ENCODE measurements at regions not wholly inside any gene's neighbourhood (a gene's known extent, or its start where the extent isn't known, plus 50 kb on each side); places are given as distances from the start of the nearest gene placed in this dataset.

DNA sequence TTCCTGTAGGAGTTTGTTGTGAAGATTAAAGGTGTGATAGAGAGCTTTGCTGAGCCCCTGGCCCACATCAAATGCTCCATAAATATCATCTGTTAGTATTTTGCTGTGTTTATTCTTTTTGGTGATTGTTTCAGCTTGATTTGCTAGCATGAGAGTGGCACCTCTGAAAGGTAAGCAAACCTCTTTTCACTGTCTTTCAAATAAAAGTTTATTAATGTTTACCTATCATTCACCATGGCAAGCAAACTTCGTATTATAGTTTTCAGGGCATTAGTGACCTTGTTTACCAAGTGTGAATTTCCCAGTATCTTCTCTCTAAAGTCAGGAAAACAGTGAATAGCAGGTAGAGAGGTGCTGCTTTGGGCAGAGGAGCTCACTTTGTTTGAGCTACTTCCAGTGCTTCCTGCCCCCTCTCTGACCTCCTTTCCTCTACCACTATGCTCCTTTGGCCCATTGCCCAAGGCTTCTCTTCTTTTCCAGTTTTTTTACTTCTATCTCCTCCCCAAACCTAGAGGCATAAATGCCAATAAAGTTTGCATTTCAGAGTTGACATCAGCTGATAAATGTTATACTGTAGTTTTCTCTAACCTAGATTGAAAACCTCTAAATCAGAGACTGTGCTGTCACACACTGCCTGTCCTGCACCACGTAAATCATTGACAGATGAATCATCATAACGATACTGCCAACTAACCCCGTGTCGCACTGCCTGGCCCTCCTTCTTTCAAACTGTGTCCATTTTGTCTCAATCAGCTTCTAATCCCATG, 569.0 kb downstream of the TUSC7 start:
- H3K36me3 ChIP-seq = no peaks in the 10 kb centered on the region
- H3K27ac ChIP-seq = no peak overlapping the region
- TF ChIP-seq, protein P1, sequence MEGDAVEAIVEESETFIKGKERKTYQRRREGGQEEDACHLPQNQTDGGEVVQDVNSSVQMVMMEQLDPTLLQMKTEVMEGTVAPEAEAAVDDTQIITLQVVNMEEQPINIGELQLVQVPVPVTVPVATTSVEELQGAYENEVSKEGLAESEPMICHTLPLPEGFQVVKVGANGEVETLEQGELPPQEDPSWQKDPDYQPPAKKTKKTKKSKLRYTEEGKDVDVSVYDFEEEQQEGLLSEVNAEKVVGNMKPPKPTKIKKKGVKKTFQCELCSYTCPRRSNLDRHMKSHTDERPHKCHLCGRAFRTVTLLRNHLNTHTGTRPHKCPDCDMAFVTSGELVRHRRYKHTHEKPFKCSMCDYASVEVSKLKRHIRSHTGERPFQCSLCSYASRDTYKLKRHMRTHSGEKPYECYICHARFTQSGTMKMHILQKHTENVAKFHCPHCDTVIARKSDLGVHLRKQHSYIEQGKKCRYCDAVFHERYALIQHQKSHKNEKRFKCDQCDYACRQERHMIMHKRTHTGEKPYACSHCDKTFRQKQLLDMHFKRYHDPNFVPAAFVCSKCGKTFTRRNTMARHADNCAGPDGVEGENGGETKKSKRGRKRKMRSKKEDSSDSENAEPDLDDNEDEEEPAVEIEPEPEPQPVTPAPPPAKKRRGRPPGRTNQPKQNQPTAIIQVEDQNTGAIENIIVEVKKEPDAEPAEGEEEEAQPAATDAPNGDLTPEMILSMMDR (IDR thresholded peaks at IDR 0.05) = no peak
- intact Hi-C loops (cut with DNase I) = no loop called here
- H3K4me3 ChIP-seq = no peak overlapping the region
- no peak for DNase-seq
- no peaks in the 10 kb centered on the region for H3K4me1 ChIP-seq
- no peaks in the 10 kb centered on the region for H3K9me3 ChIP-seq
- peak; percentile 82 for ATAC-seq
- H3K27me3 ChIP-seq = no peaks in the 10 kb centered on the region

DNA sequence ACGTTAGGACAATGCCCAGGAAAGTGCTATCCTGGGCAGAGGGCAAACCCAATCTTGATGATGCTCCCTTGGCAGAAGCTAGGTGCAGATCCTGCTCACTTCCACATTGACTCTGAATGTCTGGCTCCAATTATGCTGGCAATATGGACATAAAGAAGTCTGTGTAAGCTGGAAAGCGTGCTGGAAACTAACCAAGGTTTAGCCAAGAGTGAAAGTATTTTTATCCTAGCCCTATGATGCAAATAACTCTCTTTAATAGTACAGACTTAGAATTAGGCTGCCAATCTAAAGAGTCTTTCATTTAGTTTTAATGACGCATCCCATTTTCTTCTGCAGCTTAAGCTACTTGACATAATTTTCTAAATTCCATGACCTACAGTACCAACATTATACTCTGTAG, 571.8 kb downstream of the TUSC7 start:
- intact Hi-C loops (cut with DNase I) = no loop called here
- ATAC-seq = no peak
- no peaks in the 10 kb centered on the region for H3K9me3 ChIP-seq
- H3K4me3 ChIP-seq = no peak overlapping the region
- H3K27ac ChIP-seq = no peak overlapping the region
- no peaks in the 10 kb centered on the region for H3K36me3 ChIP-seq
- DNase-seq = no peak
- TF ChIP-seq, protein P1 (IDR thresholded peaks at IDR 0.05) = no peak
- no peaks in the 10 kb centered on the region for H3K27me3 ChIP-seq
- no peaks in the 10 kb centered on the region for H3K4me1 ChIP-seq

DNA sequence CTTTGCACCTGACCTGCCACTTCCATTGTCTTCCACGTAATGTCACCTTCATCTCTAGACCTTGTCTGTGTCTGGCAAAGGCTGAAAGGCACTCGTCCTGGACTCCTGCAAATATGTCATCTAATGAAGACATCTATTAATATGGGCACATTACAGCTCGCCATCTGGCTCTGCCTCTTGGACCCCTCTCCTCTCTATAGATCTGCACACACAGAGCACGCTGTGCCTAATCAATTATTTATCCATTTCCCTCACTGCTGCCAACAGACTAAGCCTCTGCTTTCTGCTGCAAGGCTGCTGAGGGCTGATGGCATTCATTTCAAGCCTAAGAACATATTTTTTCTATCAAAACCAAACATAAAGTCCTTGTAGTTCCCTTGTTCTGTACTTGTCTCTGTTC, 573.0 kb downstream of the TUSC7 start:
- no peak overlapping the region for H3K27ac ChIP-seq
- no peak for ATAC-seq

DNA sequence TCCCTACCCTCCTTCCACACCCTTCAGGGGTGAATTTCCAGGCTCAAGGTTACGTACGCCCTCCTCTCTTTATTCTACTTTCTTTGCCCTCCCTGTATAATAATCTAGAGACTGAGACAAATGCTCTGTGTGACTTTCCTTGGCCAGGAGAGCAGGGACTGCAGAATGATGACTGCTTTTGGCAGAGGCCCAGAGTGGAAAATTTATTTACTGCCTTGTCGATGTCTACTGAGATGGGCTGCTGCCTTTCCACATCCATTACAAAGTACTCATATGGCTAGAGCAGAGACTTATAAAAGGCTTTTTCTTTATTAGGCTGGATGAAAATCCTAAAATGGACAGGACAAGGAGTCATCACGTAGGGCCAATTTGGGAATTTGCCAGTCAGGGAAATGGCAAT, 576.2 kb downstream of the TUSC7 start:
- Histone ChIP-seq H3K27ac (no peak overlapping the region), H3K36me3 (no peaks in the 10 kb centered on the region), H3K4me1 (no peaks in the 10 kb centered on the region), H3K9me3 (no peaks in the 10 kb centered on the region), H3K27me3 (no peaks in the 10 kb centered on the region), H3K4me3 (no peak overlapping the region)
- TF ChIP-seq, protein P1 (IDR thresholded peaks at IDR 0.05) = no peak
- intact Hi-C loops (cut with DNase I) = no loop called here
- no peak for DNase-seq
- no peak for ATAC-seq

More for the DNA sequence above, 573.0 kb downstream of the TUSC7 start:
- no peaks in the 10 kb centered on the region for H3K9me3 ChIP-seq
- no peaks in the 10 kb centered on the region for H3K36me3 ChIP-seq
- TF ChIP-seq, protein P1 (IDR thresholded peaks at IDR 0.05) = no peak
- no peak for DNase-seq
- no peak overlapping the region for H3K4me3 ChIP-seq
- intact Hi-C loops (cut with DNase I) = no loop called here
- H3K27me3 ChIP-seq = no peaks in the 10 kb centered on the region
- no peaks in the 10 kb centered on the region for H3K4me1 ChIP-seq

DNA sequence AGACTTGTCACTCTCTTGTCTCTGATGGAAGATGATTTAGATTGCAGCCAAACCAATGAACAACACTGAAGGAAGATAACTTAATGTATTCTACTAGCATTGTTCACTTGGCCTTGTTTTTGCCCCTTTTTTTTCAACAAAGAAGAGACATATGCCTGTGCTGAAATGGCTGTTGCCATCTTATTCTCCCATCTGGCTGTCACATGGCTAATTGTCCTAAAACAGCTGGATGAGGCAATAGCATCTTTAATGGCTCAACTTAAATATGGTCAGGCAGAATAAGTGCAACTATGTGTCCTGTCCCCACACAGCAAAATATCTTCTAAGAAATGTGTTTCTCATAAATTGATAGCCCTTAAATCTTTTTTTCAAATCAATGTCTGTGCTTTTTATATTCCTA, 576.9 kb downstream of the TUSC7 start:
- H3K36me3 ChIP-seq = no peaks in the 10 kb centered on the region
- no peaks in the 10 kb centered on the region for H3K27me3 ChIP-seq
- no peak overlapping the region for H3K27ac ChIP-seq
- intact Hi-C loops (cut with DNase I) = no loop called here
- no peak overlapping the region for H3K4me3 ChIP-seq
- TF ChIP-seq, protein P1 (IDR thresholded peaks at IDR 0.05) = no peak
- no peaks in the 10 kb centered on the region for H3K4me1 ChIP-seq
- DNase-seq = no peak
- ATAC-seq = no peak
- no peaks in the 10 kb centered on the region for H3K9me3 ChIP-seq
